Left lung (tissue), 4 donors: ENCODE measurements at regions not wholly inside any gene's neighbourhood (a gene's known extent, or its start where the extent isn't known, plus 50 kb on each side); places are given as distances from the start of the nearest gene placed in this dataset.

Source experiments
- ATAC-seq: fragments of 200-7000 bp; cut with Tn5 transposase; one replicate; pipeline ENCODE4 v1.9.1; 2020; ENCODE audit warnings: moderate library complexity
- DNase-seq, 4 donors: peaks; one replicate each; pipeline ENCODE4 v3.0.0-alpha.2; 2013 to 2020
- H3K27ac ChIP-seq, 2 donors: fragments of 200-600 bp; sonication (generic) in 1 of 2; one replicate each; pipeline versions ENCODE4 v1.5.0 to v1.8.0; 2020 to 2021
- H3K27me3 ChIP-seq, 2 donors: fragments of 200-600 bp; sonication (generic) in 1 of 2; one replicate each; pipeline versions ENCODE4 v1.5.0 to v1.8.0; 2020 to 2021
- H3K36me3 ChIP-seq, 2 donors: fragments of 200-600 bp; sonication (generic) in 1 of 2; one replicate each; pipeline versions ENCODE4 v1.5.0 to v1.8.0; 2020 to 2021
- H3K4me1 ChIP-seq, 2 donors: fragments of 200-600 bp; one replicate each; pipeline ENCODE4 v1.8.0; 2021
- H3K4me3 ChIP-seq, 2 donors: fragments of 200-600 bp; sonication (generic) in 1 of 2; one replicate each; pipeline versions ENCODE4 v1.5.0 to v1.8.0; 2020 to 2021; ENCODE audit warnings: mild to moderate bottlenecking in 1 of 2
- H3K9me3 ChIP-seq, 2 donors: fragments of 200-600 bp; sonication (generic) in 1 of 2; one replicate each; pipeline versions ENCODE4 v1.5.0 to v1.8.0; 2020 to 2021
- CTCF ChIP-seq, 2 donors: fragments of 200-600 bp; sonication (generic) in 1 of 2; IDR thresholded peaks; one replicate each; pipeline versions ENCODE4 v1.5.0 to v1.8.0; 2021; ENCODE audit warnings: antibody characterized with exemption in 2 of 2
- intact Hi-C, 2 donors: fragments of 100-400 bp; cut with DNase I; formaldehyde crosslinking; loops; one replicate each; pipeline versions ENCODE4 v1.11.2 to v1.14.2; 2022
- donor health status: DM: no; HTN: yes; CAD: no.
- donor health status: DM: no; HTN: no; CAD: no.

- intact Hi-C loops, result no loop called here
- no peaks in the 10 kb centered on the region for H3K9me3 ChIP-seq
- no peak for TF ChIP-seq CTCF (IDR thresholded peaks at IDR 0.05)
- no peaks in the 10 kb centered on the region for H3K4me1 ChIP-seq
- H3K27me3 ChIP-seq, result peaks cover 0 to 37% of the 10 kb centered on the region in 2 donors
- no peak overlapping the region for H3K27ac ChIP-seq
- H3K36me3 ChIP-seq, result no peaks in the 10 kb centered on the region
- DNase-seq (no peak), ATAC-seq (no peak)
- no peak overlapping the region for H3K4me3 ChIP-seq
Measured at GRCh38 chr22:22084089-22084711, 101.6 kb upstream of the TOP3B start.

- TF ChIP-seq CTCF (IDR thresholded peaks at IDR 0.05), result no peak
- ATAC-seq (no peak), DNase-seq (no peak)
- Histone ChIP-seq H3K4me3 (no peak overlapping the region), H3K36me3 (no peaks in the 10 kb centered on the region), H3K27ac (no peak overlapping the region), H3K9me3 (no peaks in the 10 kb centered on the region), H3K4me1 (no peaks in the 10 kb centered on the region), H3K27me3 (peaks cover 0 to 36% of the 10 kb centered on the region in 2 donors)
- intact Hi-C loops, result no loop called here
Measured at GRCh38 chr22:22082960-22083359, 100.4 kb upstream of the TOP3B start.

GRCh38 chr22:22082229-22082835 lies 99.7 kb upstream of the TOP3B start:
- Histone ChIP-seq H3K36me3 (no peaks in the 10 kb centered on the region), H3K27ac (no peak overlapping the region), H3K9me3 (no peaks in the 10 kb centered on the region), H3K27me3 (peaks cover 0 to 33% of the 10 kb centered on the region in 2 donors), H3K4me3 (no peak overlapping the region), H3K4me1 (no peaks in the 10 kb centered on the region)
- ATAC-seq (no peak), DNase-seq (no peak)
- no peak for TF ChIP-seq CTCF (IDR thresholded peaks at IDR 0.05)
- intact Hi-C loops, result no loop called here

- ATAC-seq (no peak), DNase-seq (no peak)
- no peak for TF ChIP-seq CTCF (IDR thresholded peaks at IDR 0.05)
- Histone ChIP-seq H3K9me3 (no peaks in the 10 kb centered on the region), H3K4me1 (no peaks in the 10 kb centered on the region), H3K27me3 (peaks cover 0 to 33% of the 10 kb centered on the region in 2 donors), H3K27ac (no peak overlapping the region), H3K4me3 (no peak overlapping the region), H3K36me3 (no peaks in the 10 kb centered on the region)
- intact Hi-C loops, result no loop called here
Measured at GRCh38 chr22:22080270-22080669, 97.7 kb upstream of the TOP3B start.

- H3K4me1 ChIP-seq, result no peaks in the 10 kb centered on the region
- H3K27ac ChIP-seq, result no peak overlapping the region
- no peak for TF ChIP-seq CTCF (IDR thresholded peaks at IDR 0.05)
- intact Hi-C loops, result no loop called here
- no peak for DNase-seq
- no peak overlapping the region for H3K4me3 ChIP-seq
- H3K36me3 ChIP-seq, result no peaks in the 10 kb centered on the region
- H3K9me3 ChIP-seq, result no peaks in the 10 kb centered on the region
- peaks cover 0 to 33% of the 10 kb centered on the region in 2 donors for H3K27me3 ChIP-seq
- ATAC-seq, result no peak
Measured at GRCh38 chr22:22079404-22080148, 97.0 kb upstream of the TOP3B start.
